HepG2 (cell line): ENCODE measurements at regions not wholly inside any gene's neighbourhood (a gene's known extent, or its start where the extent isn't known, plus 50 kb on each side); places are given as distances from the start of the nearest gene placed in this dataset.

ENCODE experiments used
- EZH2 ChIP-seq: conservative IDR thresholded peaks from 2 replicates; pipeline ENCODE4 v1.6.1; 2012; ENCODE audit warnings: mild to moderate bottlenecking, low read depth, low read length, moderate library complexity
- HNRNPK ChIP-seq: fragments of 200-400 bp; formaldehyde crosslinking; IDR thresholded peaks from 2 replicates; pipeline ENCODE4 v1.6.1; 2018; ENCODE audit warnings: low read length, low read depth, moderate library complexity, mild to moderate bottlenecking; ENCODE audit not compliant: poor library complexity, severe bottlenecking
- MZF1 ChIP-seq: sonication (generic); formaldehyde crosslinking; IDR thresholded peaks from 2 replicates; pipeline ENCODE4 v1.8.1; 2023; ENCODE audit warnings: mild to moderate bottlenecking, missing genetic modification reagents, borderline replicate concordance
- PHF20 ChIP-seq: sonication (generic); formaldehyde crosslinking; IDR thresholded peaks from 2 replicates; pipeline ENCODE4 v1.5.0; 2020; ENCODE audit warnings: mild to moderate bottlenecking, missing genetic modification reagents
- TCF12 ChIP-seq, 2 experiments: fragments of 450-650 bp in 1 of 2; sonication (generic) in 1 of 2; formaldehyde crosslinking in 1 of 2; IDR thresholded peaks; 2 replicates each; pipeline versions ENCODE4 v1.6.1 to v1.8.0; 2017 to 2022; ENCODE audit warnings: antibody characterized with exemption in 1 of 2, mild to moderate bottlenecking in 1 of 2, missing genetic modification reagents in 1 of 2, moderate library complexity in 1 of 2
- ZNF17 ChIP-seq: sonication (generic); formaldehyde crosslinking; IDR thresholded peaks from 2 replicates; pipeline ENCODE4 v1.5.0; 2020; ENCODE audit warnings: mild to moderate bottlenecking, missing genetic modification reagents
- ZNF382 ChIP-seq: sonication (generic); formaldehyde crosslinking; IDR thresholded peaks from 2 replicates; pipeline ENCODE4 v1.5.0; 2020; ENCODE audit warnings: missing genetic modification reagents, mild to moderate bottlenecking, borderline replicate concordance
- ZNF446 ChIP-seq: sonication (generic); formaldehyde crosslinking; IDR thresholded peaks from 2 replicates; pipeline ENCODE4 v1.5.0; 2020; ENCODE audit warnings: mild to moderate bottlenecking, missing genetic modification reagents
- ZZZ3 ChIP-seq: sonication (generic); formaldehyde crosslinking; IDR thresholded peaks from 2 replicates; pipeline ENCODE4 v1.4.0; 2020; ENCODE audit warnings: missing genetic modification reagents, mild to moderate bottlenecking, borderline replicate concordance
- TF ChIP-seq, protein P1 (sequence below): sonication (generic); formaldehyde crosslinking; IDR thresholded peaks from 2 replicates; pipeline ENCODE4 v1.4.0; 2020; ENCODE audit warnings: missing genetic modification reagents, borderline replicate concordance
- TF ChIP-seq, protein P2 (sequence below): sonication (generic); formaldehyde crosslinking; IDR thresholded peaks from 2 replicates; pipeline ENCODE4 v1.5.0; 2020; ENCODE audit warnings: mild to moderate bottlenecking, missing genetic modification reagents, moderate library complexity

DNA sequence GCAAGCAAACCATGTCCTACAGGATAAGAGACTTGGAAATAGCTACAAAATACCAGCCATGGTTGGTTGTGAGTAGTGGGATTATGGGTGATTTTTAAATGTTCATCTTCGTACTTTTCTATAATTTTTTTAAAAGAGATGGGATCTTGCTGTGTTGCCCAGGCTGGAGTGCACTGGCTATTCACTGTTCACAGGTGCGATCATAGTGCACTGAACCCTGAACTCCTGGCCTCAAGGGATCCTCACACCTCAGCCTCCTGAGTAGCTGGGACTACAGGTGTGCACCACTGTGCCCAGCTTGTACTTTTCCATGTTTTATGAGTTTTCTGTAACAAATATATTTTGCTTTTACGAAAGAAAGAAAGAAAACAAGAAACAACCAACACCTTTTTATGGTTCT, 224.2 kb downstream of the FOXD2 start:
- TF ChIP-seq EZH2 (no peak), PHF20 (CRISPR knock-in tag) (no peak), TCF12 (IDR thresholded peaks at IDR 0.05) (no peak), TCF12 (CRISPR knock-in tag; IDR thresholded peaks at IDR 0.05) (no peak), ZNF446 (no peak), ZNF17 (CRISPR knock-in tag) (no peak), ZZZ3 (CRISPR knock-in tag) (no peak), HNRNPK (no peak), ZNF382 (no peak), MZF1 (no peak)
- TF ChIP-seq, protein P1, sequence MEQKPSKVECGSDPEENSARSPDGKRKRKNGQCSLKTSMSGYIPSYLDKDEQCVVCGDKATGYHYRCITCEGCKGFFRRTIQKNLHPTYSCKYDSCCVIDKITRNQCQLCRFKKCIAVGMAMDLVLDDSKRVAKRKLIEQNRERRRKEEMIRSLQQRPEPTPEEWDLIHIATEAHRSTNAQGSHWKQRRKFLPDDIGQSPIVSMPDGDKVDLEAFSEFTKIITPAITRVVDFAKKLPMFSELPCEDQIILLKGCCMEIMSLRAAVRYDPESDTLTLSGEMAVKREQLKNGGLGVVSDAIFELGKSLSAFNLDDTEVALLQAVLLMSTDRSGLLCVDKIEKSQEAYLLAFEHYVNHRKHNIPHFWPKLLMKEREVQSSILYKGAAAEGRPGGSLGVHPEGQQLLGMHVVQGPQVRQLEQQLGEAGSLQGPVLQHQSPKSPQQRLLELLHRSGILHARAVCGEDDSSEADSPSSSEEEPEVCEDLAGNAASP (CRISPR knock-in tag): no peak
- TF ChIP-seq, protein P2, sequence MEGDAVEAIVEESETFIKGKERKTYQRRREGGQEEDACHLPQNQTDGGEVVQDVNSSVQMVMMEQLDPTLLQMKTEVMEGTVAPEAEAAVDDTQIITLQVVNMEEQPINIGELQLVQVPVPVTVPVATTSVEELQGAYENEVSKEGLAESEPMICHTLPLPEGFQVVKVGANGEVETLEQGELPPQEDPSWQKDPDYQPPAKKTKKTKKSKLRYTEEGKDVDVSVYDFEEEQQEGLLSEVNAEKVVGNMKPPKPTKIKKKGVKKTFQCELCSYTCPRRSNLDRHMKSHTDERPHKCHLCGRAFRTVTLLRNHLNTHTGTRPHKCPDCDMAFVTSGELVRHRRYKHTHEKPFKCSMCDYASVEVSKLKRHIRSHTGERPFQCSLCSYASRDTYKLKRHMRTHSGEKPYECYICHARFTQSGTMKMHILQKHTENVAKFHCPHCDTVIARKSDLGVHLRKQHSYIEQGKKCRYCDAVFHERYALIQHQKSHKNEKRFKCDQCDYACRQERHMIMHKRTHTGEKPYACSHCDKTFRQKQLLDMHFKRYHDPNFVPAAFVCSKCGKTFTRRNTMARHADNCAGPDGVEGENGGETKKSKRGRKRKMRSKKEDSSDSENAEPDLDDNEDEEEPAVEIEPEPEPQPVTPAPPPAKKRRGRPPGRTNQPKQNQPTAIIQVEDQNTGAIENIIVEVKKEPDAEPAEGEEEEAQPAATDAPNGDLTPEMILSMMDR (CRISPR knock-in tag): no peak
